ENCODE measurements at regions not wholly inside any gene's neighbourhood (a gene's known extent, or its start where the extent isn't known, plus 50 kb on each side); places are given as distances from the start of the nearest gene placed in this dataset.

GRCh38 chr5:72697622-72698021, 118.8 kb upstream of the TNPO1 start:
- intact Hi-C loops (cut with micrococcal nuclease), result no loop called here
- H3K9me1 ChIP-seq (ENCODE audit: control insufficient read depth, insufficient read depth, low read length), result no peaks in the 10 kb centered on the region
- H3K79me2 ChIP-seq (ENCODE audit: control insufficient read depth, insufficient read depth, low read length), result no peaks in the 10 kb centered on the region
- H3K36me3 ChIP-seq (ENCODE audit: control insufficient read depth, insufficient read depth, low read length), result no peaks in the 10 kb centered on the region
- CTCF ChIA-PET (ENCODE audit: low intra/inter-chr PET ratio), result no interaction called here
- POLR2A ChIA-PET, result no interaction called here
- no TSS peak for BruUV-seq (replicated peaks)
- H3K4me1 ChIP-seq (replicated peaks in 1 of 2; ENCODE audit: control insufficient read depth in 2 of 2, insufficient read depth in 2 of 2, low read length in 2 of 2), result no peaks in the 10 kb centered on the region; a peak in 1 of 5 replicates
- no peak overlapping the region for H3K9ac ChIP-seq (ENCODE audit: insufficient read depth in 1 of 2, low read depth in 2 of 2, low read length in 2 of 2)
- in situ Hi-C loops (cut with MboI), result no loop called here
- FAIRE-seq, result no peak
- H3K9me3 ChIP-seq (replicated peaks; ENCODE audit: control insufficient read depth, insufficient read depth, low read depth, low read length), result no peaks in the 10 kb centered on the region
- no peak overlapping the region for H3K4me3 ChIP-seq
- no peak for TF ChIP-seq ZNF282 (CRISPR knock-in tag; IDR thresholded peaks at IDR 0.05)
- no peak for DNase-seq (ENCODE audit: extremely low read depth in 1 of 4, low spot score in 3 of 4)
- no peak for ATAC-seq
- WGBS (ENCODE audit: insufficient coverage, low coverage, missing lambda C conversion rate), result 16% methylated on average over 2 of the region's 2 CpGs
- H4K20me1 ChIP-seq (replicated peaks; ENCODE audit: control insufficient read depth, insufficient read depth, low read length), result no peaks in the 10 kb centered on the region
- H3K4me2 ChIP-seq (ENCODE audit: insufficient read depth, low read length), result no peak overlapping the region
- no peak overlapping the region for H3K27ac ChIP-seq (ENCODE audit: extremely low read depth, low read depth, low read length)
- H2AFZ ChIP-seq (ENCODE audit: low read depth, low read length), result no peak overlapping the region
- H3K27me3 ChIP-seq (ENCODE audit: control insufficient read depth in 2 of 2, insufficient read depth in 2 of 2, low read length in 2 of 2), result peaks cover 0 to 7% of the 10 kb centered on the region in 2 experiments; a peak in 1 of 5 replicates

- Histone ChIP-seq H4K20me1 (replicated peaks; ENCODE audit: control insufficient read depth, insufficient read depth, low read length) (no peaks in the 10 kb centered on the region), H3K36me3 (ENCODE audit: control insufficient read depth, insufficient read depth, low read length) (no peaks in the 10 kb centered on the region), H3K79me2 (ENCODE audit: control insufficient read depth, insufficient read depth, low read length) (no peaks in the 10 kb centered on the region), H3K27ac (ENCODE audit: extremely low read depth, low read depth, low read length) (no peak overlapping the region), H3K9me3 (replicated peaks; ENCODE audit: control insufficient read depth, insufficient read depth, low read depth, low read length) (no peaks in the 10 kb centered on the region), H2AFZ (ENCODE audit: low read depth, low read length) (no peak overlapping the region), H3K4me3 (no peak overlapping the region), H3K9ac (ENCODE audit: insufficient read depth in 1 of 2, low read depth in 2 of 2, low read length in 2 of 2) (no peak overlapping the region), H3K27me3 (ENCODE audit: control insufficient read depth in 2 of 2, insufficient read depth in 2 of 2, low read length in 2 of 2) (peaks cover 0 to 13% of the 10 kb centered on the region in 2 experiments; a peak in 1 of 5 replicates), H3K4me1 (replicated peaks in 1 of 2; ENCODE audit: control insufficient read depth in 2 of 2, insufficient read depth in 2 of 2, low read length in 2 of 2) (no peaks in the 10 kb centered on the region; a peak in 1 of 5 replicates), H3K9me1 (ENCODE audit: control insufficient read depth, insufficient read depth, low read length) (no peaks in the 10 kb centered on the region), H3K4me2 (ENCODE audit: insufficient read depth, low read length) (no peak overlapping the region)
- DNase-seq (ENCODE audit: extremely low read depth in 1 of 4, low spot score in 3 of 4) (no peak), ATAC-seq (no peak), FAIRE-seq (no peak)
- intact Hi-C loops (cut with micrococcal nuclease) (no loop called here), in situ Hi-C loops (cut with MboI) (no loop called here)
- ChIA-PET CTCF (ENCODE audit: low intra/inter-chr PET ratio) (no interaction called here), POLR2A (no interaction called here)
- no TSS peak for BruUV-seq (replicated peaks)
- TF ChIP-seq FOXO4 (CRISPR knock-in tag; IDR thresholded peaks at IDR 0.05) (no peak), BCOR (IDR thresholded peaks at IDR 0.05) (no peak), U2AF1 (optimal IDR thresholded peaks at IDR 0.05; ENCODE audit: low read depth, low read length) (no peak), TARDBP (IDR thresholded peaks at IDR 0.05) (no peak)
These were observed 120.8 kb upstream of the TNPO1 start for GRCh38 chr5:72695659-72696058.
